NCI-H748 treated with DMSO at 0.1 percent for 48 hours (cell line): ENCODE measurements at regions not wholly inside any gene's neighbourhood (a gene's known extent, or its start where the extent isn't known, plus 50 kb on each side); places are given as distances from the start of the nearest gene placed in this dataset.
A peak's percentile ranks its signal among the peaks of the same experiment; 100 is the strongest.
"Not testable (repeated sequence)": the region's sequence is repeated elsewhere in the genome, so short reads cannot be mapped to it uniquely, and the experiment has no call there.

Source experiments
- DNase-seq: peaks from one replicate; lab custom pipeline; 2025; lab: John Stamatoyannopoulos, UW

- DNase-seq = not testable (repeated sequence)
Observed at GRCh38 chr21:14008436-14008835, 202.3 kb downstream of the LIPI start.

- not testable (repeated sequence) for DNase-seq
Observed at GRCh38 chr21:14008006-14008405, 202.7 kb downstream of the LIPI start.

GRCh38 chr21:14006144-14006543 lies 204.6 kb downstream of the LIPI start:
- DNase-seq = not testable (repeated sequence)

GRCh38 chr21:13986996-13987958 lies 223.5 kb downstream of the LIPI start:
- DNase-seq = not testable (repeated sequence)

GRCh38 chr21:13985865-13986863 lies 224.6 kb downstream of the LIPI start:
- not testable (repeated sequence) for DNase-seq

GRCh38 chr21:13985137-13985864 lies 225.5 kb downstream of the LIPI start:
- not testable (repeated sequence) for DNase-seq

GRCh38 chr21:13984728-13985127 lies 226.0 kb downstream of the LIPI start:
- DNase-seq = not testable (repeated sequence)

GRCh38 chr21:13981176-13982087 lies 229.3 kb downstream of the LIPI start:
- DNase-seq = not testable (repeated sequence)

GRCh38 chr21:13980115-13980662 lies 230.6 kb downstream of the LIPI start:
- peak; percentile 11 for DNase-seq

GRCh38 chr21:13979608-13980007 lies 231.1 kb downstream of the LIPI start:
- not testable (repeated sequence) for DNase-seq

- not testable (repeated sequence) for DNase-seq
Observed at GRCh38 chr21:13974582-13974981, 236.2 kb downstream of the LIPI start.

GRCh38 chr21:13969853-13970252 lies 240.9 kb downstream of the LIPI start:
- not testable (repeated sequence) for DNase-seq

- DNase-seq = not testable (repeated sequence)
Observed at GRCh38 chr21:13969002-13969401, 241.8 kb downstream of the LIPI start.

GRCh38 chr21:13963259-13963658 lies 247.5 kb downstream of the LIPI start:
- DNase-seq = not testable (repeated sequence)

- DNase-seq = no peak
Observed at GRCh38 chr21:13937236-13937635, 273.5 kb downstream of the LIPI start.

- not testable (repeated sequence) for DNase-seq
Observed at GRCh38 chr21:13936033-13936937, 274.5 kb downstream of the LIPI start.

- not testable (repeated sequence) for DNase-seq
Observed at GRCh38 chr21:13935396-13936032, 275.2 kb downstream of the LIPI start.

- DNase-seq = not testable (repeated sequence)
Observed at GRCh38 chr21:13934887-13935342, 275.8 kb downstream of the LIPI start.
